Hepatocyte (in vitro differentiated cells): ENCODE measurements at regions not wholly inside any gene's neighbourhood (a gene's known extent, or its start where the extent isn't known, plus 50 kb on each side); places are given as distances from the start of the nearest gene placed in this dataset.

Source experiments
- CTCF ChIP-seq: fragments of 200-600 bp; sonication (generic); IDR thresholded peaks from 2 replicates; pipeline ENCODE4 v1.5.1; 2016; ENCODE audit warnings: antibody characterized with exemption, mild to moderate bottlenecking; ENCODE audit not compliant: poor library complexity
- EZH2 ChIP-seq: fragments of 200-600 bp; sonication (generic); IDR thresholded peaks from 2 replicates; pipeline ENCODE4 v1.6.1; 2016; ENCODE audit warnings: antibody characterized with exemption, mild to moderate bottlenecking, borderline replicate concordance

- TF ChIP-seq CTCF = no peak
- no peak for TF ChIP-seq EZH2
Observed at GRCh38 chr5:118029807-118030206, 958.5 kb downstream of the DTWD2 start.
